Esophagus muscularis mucosa (tissue), 4 donors: ENCODE measurements at regions not wholly inside any gene's neighbourhood (a gene's known extent, or its start where the extent isn't known, plus 50 kb on each side); places are given as distances from the start of the nearest gene placed in this dataset.

Source experiments
- CTCF ChIP-seq, 3 experiments: fragments of 200-600 bp in 2 of 3; fragments of 450-650 bp in 1 of 3; sonication (generic) in 2 of 3; IDR thresholded peaks; one replicate each; pipeline ENCODE4 v1.5.1; 2017 to 2019; ENCODE audit warnings: antibody characterized with exemption in 3 of 3, mild to moderate bottlenecking in 2 of 3, moderate library complexity in 1 of 3
- EP300 ChIP-seq: sonication (generic); formaldehyde crosslinking; IDR thresholded peaks from one replicate; pipeline ENCODE4 v1.6.1; 2017; ENCODE audit warnings: antibody characterized with exemption
- POLR2AphosphoS5 ChIP-seq, 2 donors: sonication (generic); formaldehyde crosslinking; IDR thresholded peaks; one replicate each; pipeline ENCODE4 v1.6.1; 2017; ENCODE audit warnings: antibody characterized with exemption in 2 of 2

DNA sequence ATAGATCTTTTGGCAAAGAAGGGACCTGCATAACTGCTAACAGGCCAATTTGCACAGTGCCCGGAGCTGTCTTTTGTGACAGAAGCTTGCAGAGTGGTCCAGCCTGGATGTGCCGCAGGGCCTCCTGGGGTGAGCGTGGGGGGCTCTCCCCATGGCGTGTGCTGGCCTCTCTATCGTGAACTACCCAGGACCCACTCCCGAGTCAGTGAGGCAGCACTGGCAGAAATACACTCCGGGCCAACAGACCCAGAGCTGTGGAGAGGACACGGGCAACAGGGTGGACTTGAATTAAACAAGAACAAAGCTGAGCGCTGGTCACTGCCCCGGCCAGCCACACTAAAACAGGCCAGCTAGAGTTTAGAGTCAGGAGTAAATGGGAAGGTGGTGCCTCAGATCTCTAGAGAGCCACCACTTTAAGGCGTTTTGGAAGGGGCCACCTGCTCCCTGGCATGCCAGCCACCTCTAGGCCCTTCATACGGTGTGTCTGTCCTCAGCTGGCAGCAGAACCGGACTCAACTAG, 152.1 kb downstream of the KLF13 start:
- no peak for TF ChIP-seq CTCF (IDR thresholded peaks at IDR 0.05)
- TF ChIP-seq POLR2AphosphoS5 (IDR thresholded peaks at IDR 0.05) = no peak
- no peak for TF ChIP-seq EP300
